Ureter (tissue), 1 donor: ENCODE measurements at regions not wholly inside any gene's neighbourhood (a gene's known extent, or its start where the extent isn't known, plus 50 kb on each side); places are given as distances from the start of the nearest gene placed in this dataset.

Experiments used
- DNase-seq: peaks from one replicate; pipeline ENCODE4 v3.0.0-alpha.2; 2020; ENCODE audit warnings: low spot score
- donor health status: DM: yes; HTN: yes; CAD: no.

DNA sequence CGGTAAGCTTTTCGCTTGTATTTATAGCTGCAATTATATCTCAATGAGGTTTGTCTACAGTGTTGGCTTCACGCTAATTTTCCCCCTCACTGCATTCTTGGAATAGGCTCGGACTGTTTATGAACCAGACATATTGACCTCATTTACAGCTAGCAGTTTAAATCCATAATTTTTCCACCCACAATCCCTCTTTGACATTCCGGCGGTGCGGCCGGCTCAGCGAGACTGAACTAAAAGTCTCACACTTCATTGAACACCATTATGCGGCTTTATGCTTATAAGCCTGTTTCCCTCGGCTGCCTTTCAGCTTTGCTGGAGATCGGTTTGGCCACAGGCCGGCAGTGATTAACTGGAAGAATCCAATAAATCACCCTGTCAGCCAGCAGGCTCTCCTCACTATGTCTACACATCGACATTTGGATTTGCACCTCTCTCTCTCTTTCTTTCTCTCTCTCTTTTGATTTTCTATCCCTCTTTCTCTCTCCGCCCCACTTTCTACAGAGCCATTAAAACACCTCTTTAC, 315.0 kb upstream of the TLE4 start:
- peak; percentile 43 for DNase-seq

GRCh38 chr9:79257228-79257781, 314.5 kb upstream of the TLE4 start:
- DNase-seq: peak; percentile 41

GRCh38 chr9:79257790-79258351, 313.9 kb upstream of the TLE4 start:
- DNase-seq: no peak

DNA sequence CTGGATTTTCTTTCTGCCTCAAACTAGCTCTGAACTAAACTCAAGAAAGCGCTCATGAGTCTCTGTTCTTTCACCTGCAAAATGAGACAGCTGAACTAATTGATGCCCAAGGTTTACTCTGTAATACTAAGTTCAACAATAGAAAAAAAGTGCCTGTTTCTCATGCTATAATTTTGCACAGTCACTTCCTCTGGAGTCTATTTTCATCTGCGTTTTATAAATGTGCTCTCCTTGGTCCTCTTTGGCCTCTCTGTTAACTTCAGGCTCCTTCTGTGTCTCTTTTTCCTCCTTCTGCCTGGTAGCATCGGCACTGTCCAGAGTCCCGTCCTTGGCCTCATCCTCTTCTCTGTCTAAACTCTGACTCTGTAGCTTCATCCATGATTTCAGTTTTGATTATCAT, 311.9 kb upstream of the TLE4 start:
- DNase-seq: no peak

- DNase-seq: no peak
These were observed 308.1 kb upstream of the TLE4 start for GRCh38 chr9:79263628-79264027.

DNA sequence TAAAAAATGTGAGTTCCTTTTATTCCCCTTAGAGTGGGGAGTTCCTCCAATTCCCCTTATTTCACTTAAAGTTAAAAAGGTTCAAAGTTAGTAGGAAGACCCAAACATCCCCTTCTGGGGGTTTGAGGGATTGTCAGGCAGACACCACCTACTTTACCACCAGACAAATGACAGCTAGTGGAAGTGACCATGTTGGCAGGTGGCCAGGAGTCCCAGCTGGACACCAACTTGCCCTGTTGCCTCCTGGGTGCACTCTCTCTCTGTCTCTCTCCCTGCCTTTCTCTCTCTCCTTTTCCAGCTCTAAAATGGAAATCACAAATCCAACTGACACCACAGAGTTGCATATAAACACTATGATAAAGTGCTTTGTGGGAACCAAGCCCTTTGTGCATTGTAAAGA, 307.7 kb upstream of the TLE4 start:
- DNase-seq: no peak

GRCh38 chr9:79264511-79265355, 307.0 kb upstream of the TLE4 start:
- no peak for DNase-seq

- DNase-seq: no peak
These were observed 304.8 kb upstream of the TLE4 start for GRCh38 chr9:79266986-79267385.

GRCh38 chr9:79268806-79269205, 303.0 kb upstream of the TLE4 start:
- DNase-seq: no peak

- no peak for DNase-seq
These were observed 298.5 kb upstream of the TLE4 start for GRCh38 chr9:79273311-79273710.

DNA sequence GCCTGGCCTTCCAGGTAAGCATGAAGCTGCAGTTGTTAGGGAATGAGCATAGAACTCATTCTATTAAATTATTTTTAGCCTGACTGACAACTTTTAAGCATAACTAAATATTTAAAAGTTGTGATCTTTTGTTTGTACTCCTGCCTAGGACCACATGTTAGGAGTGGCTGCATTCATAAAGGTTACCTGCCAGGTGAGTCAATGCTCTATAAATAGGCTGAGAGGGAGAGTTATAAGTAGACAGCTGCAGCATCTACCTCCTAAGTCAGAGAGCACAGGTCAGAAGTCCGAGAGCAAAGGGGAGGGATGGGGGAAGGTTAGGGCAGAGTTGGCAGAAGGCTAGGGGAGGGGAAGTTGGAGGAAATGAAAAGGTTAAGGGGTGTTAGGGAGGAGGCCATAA, 292.4 kb upstream of the TLE4 start:
- DNase-seq: no peak

- DNase-seq: no peak
These were observed 291.1 kb upstream of the TLE4 start for GRCh38 chr9:79280691-79281090.

GRCh38 chr9:79284081-79284480, 287.7 kb upstream of the TLE4 start:
- no peak for DNase-seq

GRCh38 chr9:79286992-79287707, 284.6 kb upstream of the TLE4 start:
- DNase-seq: no peak

DNA sequence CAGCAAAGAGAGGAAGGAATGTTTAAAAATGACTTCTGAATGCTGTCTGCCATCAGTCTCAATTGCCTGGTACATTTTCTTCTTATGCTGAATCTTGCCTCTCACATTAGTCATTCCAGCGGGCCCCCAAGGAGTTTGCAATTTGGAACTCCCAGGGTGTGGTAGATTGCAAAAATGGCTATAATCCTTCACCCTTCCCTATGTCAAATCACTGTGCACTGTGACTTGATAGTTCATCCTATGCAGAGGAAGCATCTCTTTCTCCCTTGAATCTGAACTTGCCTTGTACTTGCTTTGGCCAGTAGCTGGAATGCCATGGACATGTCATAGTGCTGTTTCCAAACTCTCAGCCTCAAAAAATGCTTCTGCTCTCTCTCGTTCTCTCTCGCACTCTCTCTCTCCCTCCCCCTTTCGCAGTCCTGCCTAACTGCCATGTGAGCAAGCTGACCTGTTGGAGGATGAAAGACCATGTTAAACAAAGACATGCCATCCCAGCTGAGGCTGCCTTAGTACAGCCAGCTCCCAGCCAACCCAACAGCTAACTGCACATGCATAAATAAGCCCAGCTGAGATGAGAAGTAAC, 284.0 kb upstream of the TLE4 start:
- DNase-seq: no peak

GRCh38 chr9:79289856-79290255, 281.9 kb upstream of the TLE4 start:
- no peak for DNase-seq

DNA sequence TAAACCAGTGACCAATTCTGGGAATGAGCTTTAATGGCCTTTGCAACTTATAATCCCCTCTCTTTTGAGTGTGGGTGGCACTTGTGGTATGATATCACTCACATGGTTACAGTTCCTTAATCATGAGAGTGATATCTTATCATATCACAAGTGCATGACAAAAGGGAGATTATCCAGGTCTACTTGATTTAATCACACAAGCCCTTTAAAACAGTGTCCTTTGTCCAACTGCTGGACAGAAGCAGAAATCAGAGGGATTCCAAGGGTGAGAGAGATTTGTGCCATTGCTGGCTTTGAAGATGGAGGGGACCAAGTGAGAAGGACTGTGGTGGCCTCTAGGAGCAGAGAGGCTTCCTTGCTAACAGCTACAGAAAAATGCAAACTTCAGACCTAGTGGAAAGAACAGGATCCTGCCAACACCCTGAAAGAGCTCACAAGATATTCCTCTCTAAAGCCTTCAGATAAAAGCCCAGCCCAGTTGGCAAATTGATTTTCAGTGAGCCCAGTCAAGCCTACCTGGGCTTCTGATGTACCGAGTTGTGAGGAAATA, 279.0 kb upstream of the TLE4 start:
- no peak for DNase-seq

- DNase-seq: no peak
These were observed 271.7 kb upstream of the TLE4 start for GRCh38 chr9:79300068-79300467.

DNA sequence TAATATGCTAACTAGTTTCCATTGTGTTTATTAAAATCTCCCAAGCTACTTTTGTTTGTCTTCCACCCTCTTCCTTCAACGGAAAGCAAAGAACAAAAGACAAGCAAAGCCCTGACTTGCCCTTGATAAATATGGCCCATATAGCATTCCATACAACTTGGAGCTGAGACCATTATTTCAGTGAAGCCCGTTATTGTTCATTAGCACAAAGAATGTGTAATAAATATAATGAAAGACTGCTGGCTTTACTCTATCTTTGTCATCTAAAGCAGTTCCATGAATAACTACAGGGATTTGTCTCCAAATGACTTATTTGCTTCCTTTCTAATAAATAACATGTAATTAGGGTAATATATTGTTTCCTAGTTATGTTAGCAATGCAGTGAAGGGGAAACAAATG, 270.7 kb upstream of the TLE4 start:
- no peak for DNase-seq

DNA sequence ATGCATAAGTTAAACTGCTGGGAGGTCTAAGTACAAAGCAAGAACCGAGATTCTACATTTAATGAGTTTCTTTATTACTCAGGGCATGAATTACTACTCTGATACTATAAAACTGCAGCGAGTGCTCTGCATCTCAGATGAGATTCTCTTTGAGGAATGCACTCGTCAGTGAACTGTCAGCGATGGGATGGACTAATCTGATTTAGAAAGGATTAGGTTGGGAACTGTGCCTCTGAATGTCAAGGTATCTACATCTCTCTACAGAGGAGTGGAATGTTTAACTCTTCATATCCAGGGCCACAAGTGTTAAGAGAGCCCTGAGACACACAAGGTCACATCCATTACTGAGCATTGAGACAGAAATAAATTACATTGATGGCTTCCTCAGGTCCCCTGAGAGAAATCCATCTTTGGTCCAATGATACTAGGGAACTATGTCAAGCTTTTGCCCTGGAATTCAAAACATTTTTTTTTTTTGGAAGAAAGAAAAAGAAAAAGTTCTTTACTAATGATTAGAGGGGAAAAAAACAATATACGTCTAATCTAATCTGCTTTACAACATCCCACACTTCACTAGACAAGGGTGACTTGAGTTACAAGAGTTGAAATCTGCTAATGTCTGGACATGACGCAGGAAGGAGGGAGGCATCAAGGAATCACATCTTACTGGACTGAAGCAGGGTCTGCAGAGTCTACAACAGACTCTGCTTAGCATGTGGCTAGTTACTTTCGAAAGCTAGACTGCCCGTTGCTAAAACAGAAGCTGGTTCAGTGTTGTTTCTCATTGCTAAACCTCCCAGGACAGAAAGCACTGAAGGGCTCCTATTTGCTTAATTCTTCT, 270.0 kb upstream of the TLE4 start:
- no peak for DNase-seq

- DNase-seq: no peak
These were observed 269.2 kb upstream of the TLE4 start for GRCh38 chr9:79302569-79302968.
